Nephron (organoid): ENCODE measurements at regions not wholly inside any gene's neighbourhood (a gene's known extent, or its start where the extent isn't known, plus 50 kb on each side); places are given as distances from the start of the nearest gene placed in this dataset.

Experiments used
- H3K27ac Mint-ChIP-seq, 3 experiments: 2 replicates each; pipeline ENCODE4 v1.8.0; 2020; ENCODE audit warnings: mixed read lengths in 3 of 3, mild to moderate bottlenecking in 2 of 3, moderate library complexity in 1 of 3
- H3K27me3 Mint-ChIP-seq: 2 replicates; pipeline ENCODE4 v1.8.0; 2021; ENCODE audit warnings: low read depth, mild to moderate bottlenecking, moderate library complexity, mixed read lengths
- H3K36me3 Mint-ChIP-seq: 2 replicates; pipeline ENCODE4 v1.8.0; 2020; ENCODE audit warnings: low read depth, mixed read lengths
- H3K4me1 Mint-ChIP-seq: 2 replicates; pipeline ENCODE4 v1.8.0; 2020; ENCODE audit warnings: mixed read lengths
- H3K4me3 Mint-ChIP-seq, 3 experiments: 2 replicates each; pipeline ENCODE4 v1.8.0; 2020; ENCODE audit warnings: mild to moderate bottlenecking in 3 of 3, mixed read lengths in 3 of 3, moderate library complexity in 2 of 3
- H3K9me3 Mint-ChIP-seq: 2 replicates; pipeline ENCODE4 v1.8.0; 2020; ENCODE audit warnings: mixed read lengths
- TF ChIP-seq, protein P1 (sequence below), 3 experiments: fragments of 200-600 bp; sonication (generic); IDR thresholded peaks; one replicate each; pipeline ENCODE4 v1.5.0; 2021; ENCODE audit warnings: antibody characterized with exemption in 3 of 3; ENCODE audit not compliant: unreplicated experiment in 3 of 3

DNA sequence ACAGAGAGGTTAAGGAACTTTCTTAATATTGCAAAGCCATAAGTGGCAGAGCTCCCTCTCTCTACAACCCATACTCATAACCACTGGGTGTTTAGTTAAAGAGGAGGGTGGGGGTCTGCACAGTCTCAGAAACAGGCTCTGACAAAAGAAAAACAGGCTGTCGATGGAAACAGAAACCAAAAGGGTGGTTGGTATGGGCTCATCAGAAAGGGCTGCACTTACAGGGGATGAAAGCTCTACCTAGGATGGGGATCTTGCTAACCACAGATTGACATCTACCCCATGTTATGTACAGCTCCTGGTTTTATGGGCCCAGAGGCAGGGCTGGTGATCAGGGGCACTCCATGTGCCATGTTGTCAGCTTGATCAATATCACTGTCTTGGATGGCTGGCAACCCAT lies 111.4 kb downstream of the CYLD start:
- H3K27ac Mint-ChIP-seq: no peak overlapping the region
- no peak overlapping the region for H3K4me3 Mint-ChIP-seq
- H3K36me3 Mint-ChIP-seq: no peaks in the 10 kb centered on the region
- TF ChIP-seq, protein P1, sequence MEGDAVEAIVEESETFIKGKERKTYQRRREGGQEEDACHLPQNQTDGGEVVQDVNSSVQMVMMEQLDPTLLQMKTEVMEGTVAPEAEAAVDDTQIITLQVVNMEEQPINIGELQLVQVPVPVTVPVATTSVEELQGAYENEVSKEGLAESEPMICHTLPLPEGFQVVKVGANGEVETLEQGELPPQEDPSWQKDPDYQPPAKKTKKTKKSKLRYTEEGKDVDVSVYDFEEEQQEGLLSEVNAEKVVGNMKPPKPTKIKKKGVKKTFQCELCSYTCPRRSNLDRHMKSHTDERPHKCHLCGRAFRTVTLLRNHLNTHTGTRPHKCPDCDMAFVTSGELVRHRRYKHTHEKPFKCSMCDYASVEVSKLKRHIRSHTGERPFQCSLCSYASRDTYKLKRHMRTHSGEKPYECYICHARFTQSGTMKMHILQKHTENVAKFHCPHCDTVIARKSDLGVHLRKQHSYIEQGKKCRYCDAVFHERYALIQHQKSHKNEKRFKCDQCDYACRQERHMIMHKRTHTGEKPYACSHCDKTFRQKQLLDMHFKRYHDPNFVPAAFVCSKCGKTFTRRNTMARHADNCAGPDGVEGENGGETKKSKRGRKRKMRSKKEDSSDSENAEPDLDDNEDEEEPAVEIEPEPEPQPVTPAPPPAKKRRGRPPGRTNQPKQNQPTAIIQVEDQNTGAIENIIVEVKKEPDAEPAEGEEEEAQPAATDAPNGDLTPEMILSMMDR (IDR thresholded peaks at IDR 0.05; ENCODE audit: unreplicated experiment in 3 of 3): no peak
- H3K4me1 Mint-ChIP-seq: no peaks in the 10 kb centered on the region
- peaks cover 10% of the 10 kb centered on the region for H3K9me3 Mint-ChIP-seq
- H3K27me3 Mint-ChIP-seq: no peaks in the 10 kb centered on the region
